HG02870 (cell line): ENCODE measurements at regions not wholly inside any gene's neighbourhood (a gene's known extent, or its start where the extent isn't known, plus 50 kb on each side); places are given as distances from the start of the nearest gene placed in this dataset.
"Not testable (repeated sequence)": the region's sequence is repeated elsewhere in the genome, so short reads cannot be mapped to it uniquely, and the experiment has no call there.

Source experiments
- ATAC-seq: cut with Tn5 transposase; IDR thresholded peaks from one replicate; pipeline ENCODE4 v1.9.1; 2021; ENCODE audit warnings: mild to moderate bottlenecking, moderate library complexity; ENCODE audit not compliant: unreplicated experiment

DNA sequence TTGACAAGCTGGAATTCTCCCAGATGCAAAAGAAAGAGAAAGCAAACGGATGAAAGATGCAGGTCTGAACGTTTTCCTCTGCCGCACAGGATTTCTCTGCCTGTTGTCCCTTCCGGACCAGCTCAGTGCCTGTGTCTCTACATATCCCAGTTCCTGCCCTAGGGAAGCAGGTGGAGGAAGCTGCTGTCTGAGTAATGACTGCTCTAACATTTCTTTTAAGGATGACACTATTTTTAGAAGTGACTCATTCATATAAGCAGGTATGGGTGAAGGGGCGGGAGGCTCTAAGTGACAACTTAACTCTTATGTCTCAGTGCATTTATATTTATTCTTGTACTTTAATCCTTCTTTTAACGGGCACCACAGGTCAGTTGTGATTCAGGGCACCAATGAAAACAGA lies 128.8 kb downstream of the SLC24A2 start:
- no peak for ATAC-seq

DNA sequence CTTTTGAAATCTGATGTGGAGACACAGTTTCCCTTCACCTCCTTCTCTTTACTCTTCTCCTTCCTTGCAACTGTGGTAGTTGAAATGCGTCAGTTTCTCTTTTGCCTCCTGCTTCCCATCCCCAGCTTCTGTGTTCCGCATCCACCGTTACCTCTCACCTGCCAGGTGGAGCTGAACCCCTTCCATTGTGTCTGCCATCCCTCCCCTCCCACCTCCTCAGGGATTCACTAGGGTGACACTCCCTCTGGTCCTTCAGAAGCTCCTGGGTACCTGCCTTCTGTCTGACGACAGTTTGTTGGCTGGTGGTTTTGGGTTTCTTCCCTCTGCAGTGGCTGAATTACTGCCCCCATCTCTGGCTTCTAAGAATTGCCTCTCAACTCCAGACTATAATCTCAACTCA lies 132.1 kb downstream of the SLC24A2 start:
- ATAC-seq = no peak

DNA sequence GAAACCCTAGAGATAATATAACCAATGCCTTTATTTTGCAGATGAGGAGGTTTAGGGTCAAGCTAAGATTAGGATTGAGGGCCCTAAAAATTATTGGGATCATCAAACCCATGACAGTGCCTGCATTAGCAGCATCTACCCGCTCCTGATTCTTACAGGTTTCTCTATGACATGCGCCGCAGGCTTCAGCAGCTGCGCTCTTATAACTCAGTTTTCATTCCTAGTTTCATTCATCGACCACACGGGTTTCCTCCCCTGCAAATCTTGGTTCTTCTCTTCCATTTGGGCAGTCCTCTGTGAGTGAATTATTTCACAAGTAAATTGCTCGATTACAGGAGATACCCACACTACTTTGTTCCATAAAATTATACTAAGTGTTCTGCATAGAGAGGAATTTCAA lies 137.2 kb downstream of the SLC24A2 start:
- ATAC-seq = no peak

DNA sequence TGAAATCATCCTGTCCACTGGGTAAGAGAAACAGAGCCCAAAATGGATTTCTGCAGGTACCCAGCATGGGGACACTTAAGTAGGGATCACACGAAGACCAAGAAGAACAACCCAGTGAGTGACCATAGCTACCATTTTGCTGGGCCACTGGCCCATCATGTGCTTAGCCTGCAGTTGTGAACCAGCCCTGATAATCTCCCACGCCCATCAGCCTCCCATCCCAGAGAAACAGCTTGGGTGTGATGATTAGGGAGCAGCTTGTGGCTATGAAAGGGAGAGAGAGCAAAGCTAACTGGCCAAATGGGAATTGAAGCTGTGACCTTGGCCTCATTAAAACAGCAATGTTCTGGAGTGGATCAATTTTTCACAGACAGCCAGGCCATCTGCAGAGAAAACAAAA lies 138.5 kb downstream of the SLC24A2 start:
- no peak for ATAC-seq

DNA sequence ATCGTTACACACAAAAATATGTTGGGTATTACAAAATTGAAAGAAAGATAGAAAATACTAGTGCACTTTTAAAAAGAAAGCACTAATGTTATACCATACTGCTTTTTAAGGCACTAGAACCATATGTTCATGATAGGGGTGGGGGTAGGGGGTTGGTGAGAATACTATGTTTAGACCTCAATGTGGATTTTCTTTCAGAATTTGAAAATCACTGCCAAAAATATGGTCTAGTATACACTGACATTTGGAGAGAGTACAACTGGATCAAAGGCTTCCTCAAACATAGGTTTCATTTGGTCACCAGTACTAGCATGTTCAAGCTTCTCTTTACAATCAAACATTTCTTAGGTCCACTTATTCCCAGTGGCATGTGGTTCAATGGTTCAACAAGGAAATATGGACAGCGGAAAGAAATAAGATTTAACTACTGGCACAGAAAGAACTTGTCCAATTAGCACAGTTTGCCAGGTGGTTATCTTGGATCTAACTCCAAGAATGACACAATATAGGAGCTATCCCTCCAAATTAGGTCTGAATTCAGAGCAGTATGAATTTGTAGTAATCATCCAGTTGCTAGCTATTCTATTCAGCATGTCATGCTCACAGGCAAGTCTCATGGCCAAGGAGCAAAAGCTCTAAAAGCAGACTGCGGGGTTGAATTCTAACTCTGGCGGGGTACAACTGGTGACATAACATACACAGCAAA lies 139.3 kb downstream of the SLC24A2 start:
- no peak for ATAC-seq

DNA sequence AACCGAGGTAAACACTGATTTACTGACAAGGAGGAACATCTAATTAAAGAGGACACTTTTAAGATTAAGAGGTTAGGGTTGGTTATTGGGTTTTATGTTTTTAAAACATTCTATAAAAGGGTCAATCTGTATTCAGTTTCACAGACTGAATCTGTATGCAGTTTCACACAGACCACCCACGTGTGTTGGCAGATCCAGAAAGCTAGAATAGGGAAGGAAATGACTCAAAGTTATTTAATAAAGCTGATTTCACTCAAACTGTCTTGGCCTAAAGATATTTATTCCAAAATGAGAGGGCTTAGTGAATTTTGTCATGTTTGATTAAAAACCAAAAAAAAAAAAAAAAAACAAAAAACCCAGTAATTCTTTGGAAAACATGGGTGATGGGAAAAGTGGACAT lies 140.2 kb downstream of the SLC24A2 start:
- no peak for ATAC-seq

DNA sequence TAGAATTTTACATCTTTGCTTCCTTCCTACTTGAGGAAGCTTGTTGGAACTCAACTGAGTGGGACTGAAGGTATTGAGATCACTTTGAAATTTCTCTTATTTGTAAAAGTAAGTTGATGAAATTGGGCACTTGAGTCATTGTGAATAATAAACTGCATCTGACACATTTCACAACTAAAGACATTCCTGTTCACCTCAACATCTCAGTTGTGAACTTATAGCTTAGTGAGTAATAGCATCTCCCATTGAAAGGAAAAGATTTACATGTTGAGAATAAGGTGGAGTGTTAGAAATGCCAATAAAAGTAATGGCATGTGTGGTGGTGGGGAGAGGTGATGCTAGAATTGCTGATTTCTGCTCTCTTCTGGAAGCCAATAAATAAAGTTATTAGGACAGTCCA lies 145.0 kb downstream of the SLC24A2 start:
- no peak for ATAC-seq

DNA sequence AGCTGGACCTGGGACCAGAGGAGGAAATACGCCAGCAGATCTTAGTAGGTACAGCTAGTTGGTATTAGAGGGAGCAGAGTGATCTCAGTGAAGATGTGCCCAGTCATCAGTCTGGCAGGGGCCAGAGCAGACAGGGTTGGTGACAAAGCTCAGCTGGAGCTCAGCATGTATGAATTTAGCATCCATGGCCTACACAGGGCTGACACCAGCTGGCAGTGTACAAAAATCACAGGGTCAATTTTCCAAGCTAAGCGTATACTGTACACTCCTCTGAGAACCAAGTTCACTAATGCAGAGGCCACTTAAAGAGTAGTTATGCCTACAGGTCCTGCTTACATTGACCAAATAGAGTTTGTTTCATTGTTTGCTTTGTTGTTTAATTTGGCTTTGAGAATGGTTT lies 146.6 kb downstream of the SLC24A2 start:
- ATAC-seq = no peak

DNA sequence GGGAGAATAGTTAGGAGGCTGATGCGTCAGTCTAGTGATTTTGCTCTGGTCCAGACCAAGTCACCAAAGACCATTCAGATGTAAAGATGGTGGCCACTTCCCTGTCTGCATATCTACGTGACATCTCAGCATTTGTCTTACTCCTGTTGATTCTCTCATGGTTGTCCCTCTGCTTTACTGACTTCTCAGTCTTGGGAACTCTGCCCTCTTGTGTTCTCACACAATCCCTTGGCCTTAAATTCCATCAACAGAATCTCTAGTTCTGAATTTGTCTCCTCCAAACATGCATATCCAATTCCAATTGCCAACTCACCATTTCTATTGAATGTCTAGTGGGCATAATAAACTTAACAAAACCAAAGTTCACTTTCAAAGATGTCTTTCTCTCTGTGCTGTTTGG lies 147.8 kb downstream of the SLC24A2 start:
- no peak for ATAC-seq

DNA sequence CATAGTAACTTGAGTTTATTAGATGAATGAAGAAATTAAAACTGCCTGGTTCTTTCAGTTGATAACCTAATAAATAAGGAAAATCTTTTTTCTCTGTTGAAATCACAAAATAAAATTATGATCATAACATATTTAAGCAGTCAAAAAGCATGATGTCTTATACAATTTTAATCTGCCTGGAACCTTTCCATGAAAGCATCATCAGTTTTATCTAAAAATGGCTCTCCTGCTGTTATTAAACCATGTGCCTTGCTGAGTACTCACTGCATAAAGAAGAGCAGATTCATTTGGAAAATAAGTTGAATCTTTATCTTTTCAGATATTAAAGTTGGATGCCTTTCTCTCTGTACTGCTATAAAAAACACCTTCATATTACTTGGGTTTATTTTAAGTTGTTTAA lies 148.8 kb downstream of the SLC24A2 start:
- ATAC-seq = no peak

DNA sequence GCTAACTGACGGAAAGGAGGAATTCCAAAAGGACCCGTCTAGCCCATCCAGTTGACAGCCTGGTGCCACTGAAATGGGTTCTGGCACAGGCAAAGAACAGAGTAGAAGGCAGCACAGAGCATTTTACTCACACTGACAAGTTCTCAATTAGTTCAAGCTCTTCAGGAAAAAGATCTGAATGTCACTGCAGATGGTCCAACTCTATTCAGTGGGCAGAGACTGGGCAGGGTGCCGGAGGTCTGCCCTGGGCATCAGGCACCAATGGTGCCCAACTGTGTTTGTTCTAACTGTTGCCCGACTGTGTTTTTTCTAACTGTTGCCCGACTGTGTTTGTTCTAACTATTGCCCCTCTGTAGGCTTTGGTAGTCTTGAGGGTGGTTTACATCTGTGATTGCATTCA lies 151.8 kb downstream of the SLC24A2 start:
- no peak for ATAC-seq

DNA sequence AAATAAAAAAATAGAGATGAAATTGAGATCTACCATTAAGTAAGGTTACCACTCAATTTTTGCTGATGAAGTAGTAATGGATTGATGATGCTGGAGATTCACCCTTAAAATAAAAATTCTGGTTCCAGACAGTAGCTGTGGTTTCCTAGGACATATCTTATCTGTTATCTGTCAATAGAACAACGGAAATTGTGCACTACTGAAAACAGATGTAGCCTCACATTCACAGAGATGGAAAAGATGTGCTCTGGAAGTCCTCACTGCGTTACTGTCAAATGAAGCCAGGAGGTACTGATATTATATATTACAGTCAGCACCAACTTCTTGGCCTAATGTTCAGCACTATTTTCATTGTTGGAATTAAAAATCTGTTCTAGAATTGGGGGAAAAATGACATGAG lies 154.0 kb downstream of the SLC24A2 start:
- ATAC-seq = no peak

DNA sequence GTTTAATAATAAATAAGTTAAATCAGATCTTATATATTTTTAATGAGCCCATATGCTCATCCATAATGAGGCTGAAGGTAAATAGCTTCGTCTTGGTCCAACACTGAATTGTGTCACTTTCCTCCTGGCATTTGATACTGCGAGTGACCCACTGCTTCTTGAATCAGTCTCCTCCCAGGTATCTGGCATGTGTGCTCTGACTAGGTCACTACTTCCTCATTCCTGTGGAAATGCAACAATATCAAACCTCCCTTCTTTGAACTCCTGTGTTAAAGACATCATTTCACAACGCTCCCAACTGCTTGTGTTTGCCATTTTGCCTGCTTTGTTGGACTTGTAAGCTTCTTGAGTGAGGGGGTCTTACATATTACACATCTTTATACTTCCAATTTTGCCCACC lies 157.7 kb downstream of the SLC24A2 start:
- no peak for ATAC-seq

DNA sequence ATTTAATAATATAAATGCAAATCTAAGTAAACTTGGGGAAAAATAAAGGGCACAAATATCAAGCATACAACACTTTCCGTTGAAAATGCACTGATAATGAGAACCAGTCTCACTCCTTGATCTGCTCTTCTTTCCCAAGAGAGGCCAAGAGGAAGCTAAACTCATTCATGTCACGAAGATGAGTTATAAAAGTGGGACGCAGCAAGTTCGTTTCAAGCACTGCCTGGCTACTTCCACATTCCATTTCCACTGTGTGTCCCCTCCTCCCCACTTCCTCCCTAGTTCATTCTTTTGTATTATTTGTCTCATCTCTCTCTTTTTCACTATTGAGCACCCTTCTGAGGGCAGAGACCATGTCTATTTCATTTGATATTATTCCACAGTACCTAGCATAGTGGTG lies 158.1 kb downstream of the SLC24A2 start:
- no peak for ATAC-seq

DNA sequence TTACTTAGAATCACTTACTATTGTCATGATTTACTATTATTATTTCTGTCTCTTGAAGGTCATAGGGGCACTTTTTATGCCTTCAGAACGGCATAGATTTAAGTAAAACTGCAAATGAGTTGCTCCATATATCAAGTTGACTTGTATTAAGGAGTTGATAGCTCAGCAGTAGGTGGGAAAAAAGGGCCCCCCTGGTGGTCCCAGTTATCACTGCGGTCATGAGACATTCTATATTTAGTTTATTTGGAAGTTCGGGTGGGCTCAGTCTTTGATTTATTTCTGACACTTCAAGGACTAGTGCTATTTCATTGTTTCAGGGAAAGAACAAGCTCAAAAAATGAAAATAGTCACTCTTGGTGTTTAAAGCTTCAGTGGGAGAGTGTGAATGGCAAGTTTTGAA lies 159.3 kb downstream of the SLC24A2 start:
- no peak for ATAC-seq

DNA sequence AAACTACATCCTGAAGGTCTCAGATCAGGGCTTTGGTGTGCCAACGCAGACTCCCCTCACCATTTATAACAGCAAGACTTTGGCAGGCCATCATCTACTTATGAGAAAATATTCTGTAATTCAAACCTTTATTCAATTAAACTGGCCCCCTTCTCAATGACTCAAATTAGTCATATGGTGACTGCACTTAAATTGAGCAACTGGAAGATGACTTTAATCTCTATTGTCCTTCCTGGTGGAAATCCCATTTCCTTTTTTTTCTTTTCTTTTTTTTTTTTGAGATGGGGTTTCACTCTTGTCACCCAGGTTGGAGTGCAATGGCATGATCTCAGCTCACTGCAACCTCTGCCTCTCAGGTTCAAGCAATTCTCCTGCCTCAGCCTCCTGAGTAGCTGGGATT lies 163.4 kb downstream of the SLC24A2 start:
- ATAC-seq = not testable (repeated sequence)

DNA sequence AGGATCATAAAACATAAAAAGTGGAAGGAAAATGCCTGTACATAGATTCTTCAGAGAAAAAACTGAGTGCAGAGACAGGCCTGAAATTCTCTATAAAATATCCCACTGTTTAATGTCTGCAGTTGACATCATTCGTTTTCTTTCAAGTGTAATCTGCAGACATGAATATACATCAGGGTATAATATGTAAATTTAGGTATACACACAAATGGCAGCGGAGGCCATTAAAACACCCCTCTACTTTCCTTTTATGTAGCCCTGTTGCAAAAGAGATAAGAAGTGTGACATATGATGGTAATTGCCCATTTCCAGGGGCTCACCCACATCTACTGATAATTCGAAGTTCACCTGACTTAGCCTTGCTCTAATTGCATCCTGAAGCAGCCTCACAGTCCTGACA lies 164.3 kb downstream of the SLC24A2 start:
- ATAC-seq = no peak

DNA sequence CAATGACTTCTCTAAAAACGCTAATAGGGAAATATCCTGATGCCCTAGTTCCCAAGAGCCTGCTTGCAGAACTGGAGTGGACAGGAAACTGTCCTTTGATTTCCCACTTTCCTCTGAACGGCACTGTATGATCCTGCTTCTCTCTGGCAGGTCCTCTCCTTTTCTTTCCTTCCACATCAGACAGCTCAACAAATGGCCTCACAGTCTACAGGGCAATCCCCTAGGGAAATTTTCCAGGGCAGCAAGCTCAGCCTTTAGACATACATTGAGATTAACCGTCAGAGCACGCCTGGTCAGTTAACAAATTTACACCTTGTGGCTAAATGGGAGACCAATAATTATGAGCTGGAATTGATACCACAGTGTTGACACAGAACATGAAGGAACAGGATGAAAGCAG lies 164.9 kb downstream of the SLC24A2 start:
- ATAC-seq = no peak

DNA sequence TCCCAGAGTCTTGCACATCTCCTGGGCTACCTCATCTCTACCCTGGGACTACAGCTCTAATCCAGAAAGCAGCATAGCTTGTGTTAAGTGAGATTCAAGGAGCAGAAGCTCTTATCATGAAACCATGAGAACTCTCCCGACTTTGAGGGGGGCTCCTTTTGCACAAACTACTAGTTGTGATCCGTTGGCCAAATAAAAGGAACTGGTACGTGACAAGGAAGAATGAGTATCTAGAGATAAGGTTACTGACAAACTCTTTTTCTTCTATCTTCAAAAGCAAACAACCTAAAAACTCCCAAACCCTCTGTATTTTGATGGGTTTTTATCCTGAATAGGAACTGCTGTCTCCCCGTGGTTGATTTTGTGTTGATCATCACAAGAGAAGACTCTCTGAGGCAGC lies 168.5 kb downstream of the SLC24A2 start:
- no peak for ATAC-seq

DNA sequence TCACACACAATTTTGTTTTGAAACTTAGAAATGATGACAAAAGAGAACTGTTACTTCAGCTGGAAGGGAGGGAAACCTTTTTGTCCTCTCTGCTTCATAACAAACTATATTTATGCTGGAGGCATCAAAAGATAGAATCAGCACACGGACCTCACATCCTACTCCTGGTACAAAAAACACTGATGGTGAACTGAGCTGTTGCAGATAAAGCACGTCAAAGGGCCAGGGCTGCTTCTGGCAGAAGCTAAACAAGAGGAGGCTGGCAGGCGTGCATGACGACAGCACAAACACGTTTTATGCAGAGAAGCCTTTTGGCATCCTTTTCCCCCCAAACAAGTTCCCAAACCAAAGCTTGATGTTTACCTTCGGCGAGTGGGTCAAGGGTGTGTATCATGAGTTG lies 169.6 kb downstream of the SLC24A2 start:
- ATAC-seq = no peak

DNA sequence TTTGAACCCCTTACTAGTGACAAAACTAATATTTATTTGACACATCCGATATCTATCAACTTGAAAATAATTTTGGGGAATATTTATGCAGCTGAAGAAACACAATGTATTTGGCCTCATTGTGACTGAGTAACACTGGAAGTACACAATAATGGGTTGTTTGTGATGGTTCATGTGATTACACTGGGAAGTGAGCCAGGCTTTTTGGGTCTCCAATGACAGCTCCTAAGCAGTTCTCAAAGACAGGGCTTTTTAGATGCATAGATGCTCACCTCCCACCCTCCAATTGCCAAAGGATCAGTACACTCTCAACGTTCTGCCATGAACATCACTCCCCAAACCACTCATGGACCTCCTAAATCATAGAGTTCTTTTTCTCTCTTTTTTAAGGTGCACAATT lies 170.0 kb downstream of the SLC24A2 start:
- no peak for ATAC-seq

DNA sequence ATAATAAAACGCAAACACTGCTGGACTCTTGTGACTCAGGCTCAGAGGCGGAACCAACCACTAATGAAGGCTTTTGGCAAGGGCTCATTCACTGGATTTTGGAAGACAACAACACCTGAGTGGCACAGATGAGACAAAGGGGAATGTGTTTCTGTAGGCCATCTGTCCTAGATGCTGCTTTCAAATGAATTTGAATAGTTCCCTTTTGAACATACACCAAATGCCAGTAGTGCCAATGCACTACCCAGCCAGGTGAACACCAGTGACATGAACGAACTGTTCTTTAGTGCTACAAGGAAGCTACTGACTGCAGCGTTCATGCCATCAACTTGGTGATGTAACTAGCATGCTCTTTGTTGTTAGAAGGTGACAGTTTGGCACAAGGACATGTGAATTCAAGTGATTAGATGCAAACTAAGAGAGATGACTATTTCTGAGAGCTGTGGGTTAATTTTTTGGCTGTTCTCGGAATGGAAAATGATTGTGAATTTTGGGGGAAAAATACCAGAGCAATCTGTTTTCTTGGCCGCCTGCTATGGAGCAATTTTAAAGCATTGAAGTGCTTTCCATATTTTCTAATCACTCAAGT lies 173.7 kb downstream of the SLC24A2 start:
- no peak for ATAC-seq

DNA sequence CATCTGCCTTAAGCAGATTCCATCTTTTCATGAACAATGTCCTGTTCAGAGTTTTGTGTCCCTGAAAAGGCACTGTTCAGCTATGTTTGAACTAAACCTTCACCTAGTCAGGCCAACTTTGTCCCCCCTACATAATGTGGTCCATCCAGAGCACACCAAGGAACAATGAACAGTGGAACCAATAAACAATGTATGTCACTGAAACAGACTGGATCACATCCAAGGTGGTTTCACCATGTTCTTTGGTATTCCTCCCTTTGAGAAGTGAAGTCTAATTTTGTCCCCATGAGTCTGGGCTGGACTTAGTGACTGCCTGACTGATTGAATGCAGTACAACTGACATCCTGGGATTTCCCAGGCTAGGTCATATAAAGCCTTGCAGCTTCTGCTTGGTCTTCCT lies 174.5 kb downstream of the SLC24A2 start:
- no peak for ATAC-seq
